ENCODE measurements at regions not wholly inside any gene's neighbourhood (a gene's known extent, or its start where the extent isn't known, plus 50 kb on each side); places are given as distances from the start of the nearest gene placed in this dataset.
"Not testable (repeated sequence)": the region's sequence is repeated elsewhere in the genome, so short reads cannot be mapped to it uniquely, and the experiment has no call there.

GRCh38 chr5:36393656-36394428, 92.1 kb upstream of the RANBP3L start:
- Histone ChIP-seq H3K9me3 (ENCODE audit: insufficient read depth, low read depth, low read length) (no peaks in the 10 kb centered on the region), H3K79me2 (ENCODE audit: insufficient read depth, low read length) (no peaks in the 10 kb centered on the region), H3K27ac (ENCODE audit: low read depth, low read length) (no peak overlapping the region), H3K9ac (ENCODE audit: low read length) (no peak overlapping the region), H3K4me2 (ENCODE audit: low read length) (no peak overlapping the region), H3K27me3 (ENCODE audit: insufficient read depth, low read length) (no peaks in the 10 kb centered on the region), H4K20me1 (ENCODE audit: insufficient read depth, low read length) (no peaks in the 10 kb centered on the region), H3K36me3 (ENCODE audit: insufficient read depth, low read length) (no peaks in the 10 kb centered on the region), H3K4me3 (ENCODE audit: insufficient read depth, low read depth, low read length) (no peak overlapping the region), H2AFZ (ENCODE audit: low read depth, low read length) (no peak overlapping the region), H3K4me1 (ENCODE audit: insufficient read depth, low read length) (no peaks in the 10 kb centered on the region)
- TF ChIP-seq CTCF (IDR thresholded peaks at IDR 0.05; ENCODE audit: insufficient read depth, low read depth, low read length) = no peak
- no peak for TF ChIP-seq EZH2 (IDR thresholded peaks at IDR 0.05; ENCODE audit: insufficient read depth, low read length)
- H3K9me3 Mint-ChIP-seq (ENCODE audit: unreplicated experiment) = no peaks in the 10 kb centered on the region
- peak overlapping the region; percentile 45 for H3K4me3 Mint-ChIP-seq (ENCODE audit: unreplicated experiment)
- H3K4me1 Mint-ChIP-seq (ENCODE audit: low read depth, unreplicated experiment) = peaks cover 23% of the 10 kb centered on the region
- H3K36me3 Mint-ChIP-seq (ENCODE audit: low read depth, unreplicated experiment) = no peaks in the 10 kb centered on the region
- no peaks in the 10 kb centered on the region for H3K27me3 Mint-ChIP-seq (ENCODE audit: low read depth, unreplicated experiment)
- no peak for FAIRE-seq
- DNase-seq (ENCODE audit: low read depth) = no peak
- no peak overlapping the region for H3K27ac Mint-ChIP-seq (ENCODE audit: unreplicated experiment)

- DNase-seq (ENCODE audit: low read depth) = no peak
- Mint-ChIP-seq H3K4me3 (ENCODE audit: unreplicated experiment) (no peak overlapping the region), H3K9me3 (ENCODE audit: unreplicated experiment) (no peaks in the 10 kb centered on the region), H3K4me1 (ENCODE audit: low read depth, unreplicated experiment) (peaks cover 20% of the 10 kb centered on the region), H3K27ac (ENCODE audit: unreplicated experiment) (no peak overlapping the region), H3K27me3 (ENCODE audit: low read depth, unreplicated experiment) (no peaks in the 10 kb centered on the region), H3K36me3 (ENCODE audit: low read depth, unreplicated experiment) (no peaks in the 10 kb centered on the region)
- H4K20me1 ChIP-seq (ENCODE audit: insufficient read depth, low read length) = no peaks in the 10 kb centered on the region
- H3K4me1 ChIP-seq (ENCODE audit: insufficient read depth, low read length) = no peaks in the 10 kb centered on the region
- H3K27ac ChIP-seq (ENCODE audit: low read depth, low read length) = no peak overlapping the region
- no peaks in the 10 kb centered on the region for H3K9me3 ChIP-seq (ENCODE audit: insufficient read depth, low read depth, low read length)
- H3K4me3 ChIP-seq (ENCODE audit: insufficient read depth, low read depth, low read length) = no peak overlapping the region
- H3K36me3 ChIP-seq (ENCODE audit: insufficient read depth, low read length) = no peaks in the 10 kb centered on the region
- H3K27me3 ChIP-seq (ENCODE audit: insufficient read depth, low read length) = no peaks in the 10 kb centered on the region
- H3K4me2 ChIP-seq (ENCODE audit: low read length) = no peak overlapping the region
- TF ChIP-seq EZH2 (IDR thresholded peaks at IDR 0.05; ENCODE audit: insufficient read depth, low read length) = no peak
- no peak for TF ChIP-seq CTCF (IDR thresholded peaks at IDR 0.05; ENCODE audit: insufficient read depth, low read depth, low read length)
- no peak for FAIRE-seq
- no peak overlapping the region for H3K9ac ChIP-seq (ENCODE audit: low read length)
- no peaks in the 10 kb centered on the region for H3K79me2 ChIP-seq (ENCODE audit: insufficient read depth, low read length)
- no peak overlapping the region for H2AFZ ChIP-seq (ENCODE audit: low read depth, low read length)
Measured at GRCh38 chr5:36395260-36395659, 93.6 kb upstream of the RANBP3L start.

GRCh38 chr5:36395947-36396346, 94.2 kb upstream of the RANBP3L start:
- FAIRE-seq; H3K36me3 ChIP-seq (ENCODE audit: insufficient read depth, low read length); H2AFZ ChIP-seq (ENCODE audit: low read depth, low read length): not testable (repeated sequence)

More at GRCh38 chr5:36395947-36396346, 94.2 kb upstream of the RANBP3L start:
- not testable (repeated sequence) for H3K27me3 ChIP-seq (ENCODE audit: insufficient read depth, low read length); H3K36me3 Mint-ChIP-seq (ENCODE audit: low read depth, unreplicated experiment); H3K9me3 Mint-ChIP-seq (ENCODE audit: unreplicated experiment); DNase-seq (ENCODE audit: low read depth); H3K4me1 ChIP-seq (ENCODE audit: insufficient read depth, low read length); H3K79me2 ChIP-seq (ENCODE audit: insufficient read depth, low read length); H3K4me2 ChIP-seq (ENCODE audit: low read length); H4K20me1 ChIP-seq (ENCODE audit: insufficient read depth, low read length); H3K27ac ChIP-seq (ENCODE audit: low read depth, low read length); H3K27me3 Mint-ChIP-seq (ENCODE audit: low read depth, unreplicated experiment); H3K27ac Mint-ChIP-seq (ENCODE audit: unreplicated experiment); H3K4me3 Mint-ChIP-seq (ENCODE audit: unreplicated experiment); H3K9me3 ChIP-seq (ENCODE audit: insufficient read depth, low read depth, low read length); H3K4me3 ChIP-seq (ENCODE audit: insufficient read depth, low read depth, low read length); H3K9ac ChIP-seq (ENCODE audit: low read length)
- H3K4me1 Mint-ChIP-seq (ENCODE audit: low read depth, unreplicated experiment) = peaks cover 14% of the 10 kb centered on the region
